GM23248 (cell line): ENCODE measurements at regions not wholly inside any gene's neighbourhood (a gene's known extent, or its start where the extent isn't known, plus 50 kb on each side); places are given as distances from the start of the nearest gene placed in this dataset.

Experiments used
- EZH2 ChIP-seq: fragments of 200-600 bp; sonication (generic); IDR thresholded peaks from 2 replicates; pipeline ENCODE4 v1.6.1; 2018; ENCODE audit warnings: antibody characterized with exemption, mild to moderate bottlenecking; ENCODE audit not compliant: insufficient read depth, poor library complexity, severe bottlenecking
- EZH2phosphoT487 ChIP-seq: fragments of 200-600 bp; sonication (generic); IDR thresholded peaks from 2 replicates; pipeline ENCODE4 v1.6.1; 2018; ENCODE audit warnings: antibody characterized with exemption, moderate library complexity, mild to moderate bottlenecking, low read depth; ENCODE audit not compliant: insufficient read depth

GRCh38 chr7:116111475-116111874 lies 80.9 kb upstream of the TFEC start:
- TF ChIP-seq EZH2 = no peak
- TF ChIP-seq EZH2phosphoT487 = no peak
